ENCODE measurements at regions not wholly inside any gene's neighbourhood (a gene's known extent, or its start where the extent isn't known, plus 50 kb on each side); places are given as distances from the start of the nearest gene placed in this dataset.

- no peaks in the 10 kb centered on the region for H3K27me3 ChIP-seq (ENCODE audit: insufficient read depth, low read length)
- no peak overlapping the region for H3K4me3 ChIP-seq (ENCODE audit: insufficient read depth, low read depth, low read length)
- H3K36me3 ChIP-seq (ENCODE audit: insufficient read depth, low read length): no peaks in the 10 kb centered on the region
- H3K27ac Mint-ChIP-seq (ENCODE audit: unreplicated experiment): no peak overlapping the region
- no peaks in the 10 kb centered on the region for H4K20me1 ChIP-seq (ENCODE audit: insufficient read depth, low read length)
- no peak overlapping the region for H3K4me2 ChIP-seq (ENCODE audit: low read length)
- DNase-seq (ENCODE audit: low read depth) (no peak), FAIRE-seq (no peak)
- H3K36me3 Mint-ChIP-seq (ENCODE audit: low read depth, unreplicated experiment): no peaks in the 10 kb centered on the region
- H3K9me3 ChIP-seq (ENCODE audit: insufficient read depth, low read depth, low read length): no peaks in the 10 kb centered on the region
- no peak overlapping the region for H3K27ac ChIP-seq (ENCODE audit: low read depth, low read length)
- H3K79me2 ChIP-seq (ENCODE audit: insufficient read depth, low read length): no peaks in the 10 kb centered on the region
- no peak for TF ChIP-seq EZH2 (IDR thresholded peaks at IDR 0.05; ENCODE audit: insufficient read depth, low read length)
- no peak for TF ChIP-seq CTCF (IDR thresholded peaks at IDR 0.05; ENCODE audit: insufficient read depth, low read depth, low read length)
- no peaks in the 10 kb centered on the region for H3K4me1 ChIP-seq (ENCODE audit: insufficient read depth, low read length)
- peaks cover 2% of the 10 kb centered on the region for H3K27me3 Mint-ChIP-seq (ENCODE audit: low read depth, unreplicated experiment)
- H3K4me3 Mint-ChIP-seq (ENCODE audit: unreplicated experiment): no peak overlapping the region
- H2AFZ ChIP-seq (ENCODE audit: low read depth, low read length): no peak overlapping the region
- no peak overlapping the region for H3K9ac ChIP-seq (ENCODE audit: low read length)
- H3K9me3 Mint-ChIP-seq (ENCODE audit: unreplicated experiment): no peaks in the 10 kb centered on the region
- no peaks in the 10 kb centered on the region for H3K4me1 Mint-ChIP-seq (ENCODE audit: low read depth, unreplicated experiment)
Observed at GRCh38 chr10:121106611-121107010, 255.4 kb downstream of the WDR11 start.

GRCh38 chr10:121108051-121108450, 256.9 kb downstream of the WDR11 start:
- H3K27ac ChIP-seq (ENCODE audit: low read depth, low read length): no peak overlapping the region
- no peaks in the 10 kb centered on the region for H3K36me3 ChIP-seq (ENCODE audit: insufficient read depth, low read length)
- H3K4me2 ChIP-seq (ENCODE audit: low read length): no peak overlapping the region
- H3K27me3 ChIP-seq (ENCODE audit: insufficient read depth, low read length): no peaks in the 10 kb centered on the region
- no peaks in the 10 kb centered on the region for H3K9me3 ChIP-seq (ENCODE audit: insufficient read depth, low read depth, low read length)
- H3K9me3 Mint-ChIP-seq (ENCODE audit: unreplicated experiment): no peaks in the 10 kb centered on the region
- DNase-seq (ENCODE audit: low read depth) (no peak), FAIRE-seq (no peak)
- H4K20me1 ChIP-seq (ENCODE audit: insufficient read depth, low read length): no peaks in the 10 kb centered on the region
- TF ChIP-seq EZH2 (IDR thresholded peaks at IDR 0.05; ENCODE audit: insufficient read depth, low read length) (no peak), CTCF (IDR thresholded peaks at IDR 0.05; ENCODE audit: insufficient read depth, low read depth, low read length) (no peak)
- H3K36me3 Mint-ChIP-seq (ENCODE audit: low read depth, unreplicated experiment): no peaks in the 10 kb centered on the region
- peaks cover 2% of the 10 kb centered on the region for H3K27me3 Mint-ChIP-seq (ENCODE audit: low read depth, unreplicated experiment)
- H3K4me3 Mint-ChIP-seq (ENCODE audit: unreplicated experiment): no peak overlapping the region
- H3K9ac ChIP-seq (ENCODE audit: low read length): no peak overlapping the region
- H3K4me1 ChIP-seq (ENCODE audit: insufficient read depth, low read length): no peaks in the 10 kb centered on the region
- no peak overlapping the region for H3K27ac Mint-ChIP-seq (ENCODE audit: unreplicated experiment)
- H3K79me2 ChIP-seq (ENCODE audit: insufficient read depth, low read length): no peaks in the 10 kb centered on the region
- no peak overlapping the region for H2AFZ ChIP-seq (ENCODE audit: low read depth, low read length)
- H3K4me3 ChIP-seq (ENCODE audit: insufficient read depth, low read depth, low read length): no peak overlapping the region
- H3K4me1 Mint-ChIP-seq (ENCODE audit: low read depth, unreplicated experiment): peaks cover 5% of the 10 kb centered on the region

GRCh38 chr10:121110369-121110768, 259.2 kb downstream of the WDR11 start:
- H3K4me1 Mint-ChIP-seq (ENCODE audit: low read depth, unreplicated experiment): peaks cover 10% of the 10 kb centered on the region
- Histone ChIP-seq H3K4me1 (ENCODE audit: insufficient read depth, low read length) (no peaks in the 10 kb centered on the region), H3K9me3 (ENCODE audit: insufficient read depth, low read depth, low read length) (peaks cover 4% of the 10 kb centered on the region), H3K36me3 (ENCODE audit: insufficient read depth, low read length) (no peaks in the 10 kb centered on the region), H2AFZ (ENCODE audit: low read depth, low read length) (no peak overlapping the region), H3K27ac (ENCODE audit: low read depth, low read length) (no peak overlapping the region), H3K9ac (ENCODE audit: low read length) (no peak overlapping the region), H3K79me2 (ENCODE audit: insufficient read depth, low read length) (no peaks in the 10 kb centered on the region), H3K27me3 (ENCODE audit: insufficient read depth, low read length) (no peaks in the 10 kb centered on the region), H3K4me3 (ENCODE audit: insufficient read depth, low read depth, low read length) (no peak overlapping the region), H3K4me2 (ENCODE audit: low read length) (no peak overlapping the region), H4K20me1 (ENCODE audit: insufficient read depth, low read length) (no peaks in the 10 kb centered on the region)
- H3K27ac Mint-ChIP-seq (ENCODE audit: unreplicated experiment): no peak overlapping the region
- no peaks in the 10 kb centered on the region for H3K36me3 Mint-ChIP-seq (ENCODE audit: low read depth, unreplicated experiment)
- TF ChIP-seq CTCF (IDR thresholded peaks at IDR 0.05; ENCODE audit: insufficient read depth, low read depth, low read length): no peak
- TF ChIP-seq EZH2 (IDR thresholded peaks at IDR 0.05; ENCODE audit: insufficient read depth, low read length): no peak
- no peak overlapping the region for H3K4me3 Mint-ChIP-seq (ENCODE audit: unreplicated experiment)
- DNase-seq (ENCODE audit: low read depth) (no peak), FAIRE-seq (no peak)
- no peaks in the 10 kb centered on the region for H3K27me3 Mint-ChIP-seq (ENCODE audit: low read depth, unreplicated experiment)
- H3K9me3 Mint-ChIP-seq (ENCODE audit: unreplicated experiment): no peaks in the 10 kb centered on the region

Measured in astrocyte (in vitro differentiated cells and primary cell).